ENCODE measurements at regions not wholly inside any gene's neighbourhood (a gene's known extent, or its start where the extent isn't known, plus 50 kb on each side); places are given as distances from the start of the nearest gene placed in this dataset.
A peak's percentile ranks its signal among the peaks of the same experiment; 100 is the strongest.

- no peaks in the 10 kb centered on the region for H3K27me3 ChIP-seq (ENCODE audit: low read depth)
- H3K36me3 ChIP-seq (replicated peaks) = no peaks in the 10 kb centered on the region
- H3K9me3 ChIP-seq = no peaks in the 10 kb centered on the region
- H3K4me3 ChIP-seq = no peak overlapping the region
- H3K4me1 ChIP-seq = no peaks in the 10 kb centered on the region
- no peak for DNase-seq (ENCODE audit: low spot score in 2 of 2)
- in situ Hi-C loops (cut with MboI; ENCODE audit: low sequenced_read_pairs) = no loop called here
Measured at GRCh38 chr14:22003461-22003860, 329.8 kb upstream of the OR4E1 start.

DNA sequence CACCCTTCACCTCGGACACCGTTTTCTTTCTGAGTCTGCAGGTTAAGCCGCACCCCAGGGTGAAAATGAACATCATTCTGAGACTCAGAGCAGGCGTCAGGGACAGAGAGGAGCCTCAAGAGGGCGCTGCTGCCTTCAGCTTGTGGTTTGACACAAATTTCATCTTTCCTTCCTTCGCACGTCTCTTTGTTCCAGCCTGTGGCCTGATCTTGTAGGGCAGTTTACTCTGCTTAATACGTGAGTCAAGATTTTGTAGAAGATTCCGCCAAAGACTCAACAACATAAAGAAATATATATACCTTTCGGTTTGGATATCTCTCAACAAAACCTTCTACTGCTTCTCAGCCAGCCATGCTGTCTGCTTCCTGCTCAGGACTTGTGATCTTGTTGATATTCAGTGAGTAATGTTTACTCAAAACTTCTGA lies 329.3 kb upstream of the OR4E1 start:
- H3K36me3 ChIP-seq (replicated peaks) = no peaks in the 10 kb centered on the region
- peak in 1 of 2 experiments; percentile 45 for DNase-seq (ENCODE audit: low spot score in 2 of 2)
- no peaks in the 10 kb centered on the region for H3K27me3 ChIP-seq (ENCODE audit: low read depth)
- H3K9me3 ChIP-seq = no peaks in the 10 kb centered on the region
- H3K4me3 ChIP-seq = no peak overlapping the region
- H3K4me1 ChIP-seq = no peaks in the 10 kb centered on the region
- in situ Hi-C loops (cut with MboI; ENCODE audit: low sequenced_read_pairs) = no loop called here

DNA sequence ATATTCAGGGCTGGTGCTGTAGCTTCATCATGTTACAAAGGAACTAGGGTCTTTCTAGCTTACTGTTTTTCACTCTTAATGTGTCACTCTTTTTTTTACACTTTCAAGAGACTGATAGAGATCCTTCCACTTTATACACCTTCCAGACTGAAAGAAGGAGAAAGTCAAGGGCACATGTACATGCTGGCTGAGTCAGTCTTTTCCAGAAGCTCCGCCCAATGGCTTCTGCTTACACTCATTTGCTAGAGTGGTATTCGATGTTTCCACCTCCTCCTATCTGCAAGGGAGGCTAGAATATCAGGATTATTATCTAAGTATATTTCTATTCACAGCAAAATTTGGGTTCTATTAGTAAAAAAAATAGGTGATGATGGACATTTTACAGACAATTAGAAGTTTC lies 325.8 kb upstream of the OR4E1 start:
- DNase-seq (ENCODE audit: low spot score in 2 of 2) = no peak
- no peaks in the 10 kb centered on the region for H3K9me3 ChIP-seq
- H3K27me3 ChIP-seq (ENCODE audit: low read depth) = no peaks in the 10 kb centered on the region
- no peaks in the 10 kb centered on the region for H3K36me3 ChIP-seq (replicated peaks)
- no peak overlapping the region for H3K4me3 ChIP-seq
- no peaks in the 10 kb centered on the region for H3K4me1 ChIP-seq
- in situ Hi-C loops (cut with MboI; ENCODE audit: low sequenced_read_pairs) = no loop called here

GRCh38 chr14:21997300-21997699 lies 323.7 kb upstream of the OR4E1 start:
- H3K4me1 ChIP-seq = no peaks in the 10 kb centered on the region
- H3K27me3 ChIP-seq (ENCODE audit: low read depth) = peaks cover 3% of the 10 kb centered on the region; the same call in 1 of the 2 replicates
- H3K4me3 ChIP-seq = no peak overlapping the region
- DNase-seq (ENCODE audit: low spot score in 2 of 2) = peak in 1 of 2 experiments; percentile 11
- in situ Hi-C loops (cut with MboI; ENCODE audit: low sequenced_read_pairs) = no loop called here
- no peaks in the 10 kb centered on the region for H3K9me3 ChIP-seq
- H3K36me3 ChIP-seq (replicated peaks) = no peaks in the 10 kb centered on the region

- H3K9me3 ChIP-seq = no peaks in the 10 kb centered on the region
- peaks cover 3% of the 10 kb centered on the region; the same call in 1 of the 2 replicates for H3K27me3 ChIP-seq (ENCODE audit: low read depth)
- H3K36me3 ChIP-seq (replicated peaks) = no peaks in the 10 kb centered on the region
- in situ Hi-C loops (cut with MboI; ENCODE audit: low sequenced_read_pairs) = no loop called here
- H3K4me3 ChIP-seq = no peak overlapping the region
- DNase-seq (ENCODE audit: low spot score in 2 of 2) = no peak
- H3K4me1 ChIP-seq = no peaks in the 10 kb centered on the region
Measured at GRCh38 chr14:21995332-21995731, 321.7 kb upstream of the OR4E1 start.

DNA sequence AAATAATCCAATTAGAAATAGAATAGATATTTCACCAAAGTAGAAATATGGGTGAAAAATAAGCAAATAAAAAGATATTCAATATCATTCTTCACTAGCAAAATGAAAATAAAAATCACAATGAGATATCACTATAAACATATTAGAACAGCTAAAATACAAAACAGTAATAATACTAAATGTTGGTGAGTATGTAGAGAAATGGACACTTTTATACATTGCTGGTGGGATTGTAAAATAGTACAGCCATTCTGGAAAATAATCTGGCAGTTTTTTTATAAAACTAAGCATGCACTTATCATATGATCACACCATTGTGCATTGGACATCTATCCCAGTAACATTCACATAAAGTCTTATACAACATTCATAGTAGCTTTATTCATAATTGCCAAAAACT lies 320.2 kb upstream of the OR4E1 start:
- in situ Hi-C loops (cut with MboI; ENCODE audit: low sequenced_read_pairs) = no loop called here
- Histone ChIP-seq H3K9me3 (no peaks in the 10 kb centered on the region), H3K4me3 (no peak overlapping the region), H3K36me3 (replicated peaks) (no peaks in the 10 kb centered on the region), H3K27me3 (ENCODE audit: low read depth) (peaks cover 3% of the 10 kb centered on the region; the same call in 1 of the 2 replicates), H3K4me1 (no peaks in the 10 kb centered on the region)
- DNase-seq (ENCODE audit: low spot score in 2 of 2) = no peak

DNA sequence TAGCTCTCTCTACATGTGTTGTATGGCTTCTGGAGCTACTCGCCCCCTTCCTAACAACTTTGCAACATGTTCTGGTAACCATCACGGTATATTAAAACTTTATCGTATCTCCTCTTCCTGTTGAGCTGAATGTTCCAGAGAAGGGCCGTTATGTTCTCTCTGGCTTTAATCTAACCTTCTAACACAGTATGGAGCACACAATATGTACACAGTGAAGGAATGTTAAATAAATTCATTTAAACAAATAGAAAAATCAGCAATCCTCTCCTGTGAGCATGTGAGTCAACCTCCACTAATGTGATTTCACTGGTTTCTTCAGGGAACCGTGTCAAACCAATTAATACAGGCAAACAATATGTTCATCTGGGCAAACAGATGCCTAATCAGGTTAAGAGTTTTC lies 319.5 kb upstream of the OR4E1 start:
- no peak overlapping the region for H3K4me3 ChIP-seq
- peaks cover 3% of the 10 kb centered on the region; the same call in 1 of the 2 replicates for H3K27me3 ChIP-seq (ENCODE audit: low read depth)
- H3K9me3 ChIP-seq = no peaks in the 10 kb centered on the region
- H3K4me1 ChIP-seq = no peaks in the 10 kb centered on the region
- no peaks in the 10 kb centered on the region for H3K36me3 ChIP-seq (replicated peaks)
- in situ Hi-C loops (cut with MboI; ENCODE audit: low sequenced_read_pairs) = no loop called here
- no peak for DNase-seq (ENCODE audit: low spot score in 2 of 2)

DNA sequence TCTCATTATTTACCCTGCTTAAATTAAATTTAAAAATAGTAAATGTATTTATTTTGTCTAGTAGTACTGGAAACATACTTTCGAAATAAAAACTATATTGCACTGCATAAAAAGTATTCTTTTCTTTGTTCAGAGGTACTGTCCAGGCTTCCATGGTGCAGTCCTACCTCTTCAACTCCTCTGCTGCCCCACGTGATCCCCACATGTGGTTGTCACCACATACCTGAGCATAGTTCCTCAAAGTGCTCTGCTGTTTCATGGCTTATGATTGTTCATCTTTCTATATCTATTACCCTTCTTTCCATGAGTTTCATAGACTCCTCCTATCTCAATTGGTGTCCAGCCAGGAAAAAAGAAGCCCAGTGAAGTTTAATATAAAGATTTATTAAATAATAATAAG lies 317.5 kb upstream of the OR4E1 start:
- DNase-seq (ENCODE audit: low spot score in 2 of 2) = no peak
- no peaks in the 10 kb centered on the region for H3K36me3 ChIP-seq (replicated peaks)
- H3K4me1 ChIP-seq = no peaks in the 10 kb centered on the region
- H3K27me3 ChIP-seq (ENCODE audit: low read depth) = peaks cover 3% of the 10 kb centered on the region; the same call in 1 of the 2 replicates
- H3K4me3 ChIP-seq = no peak overlapping the region
- no peaks in the 10 kb centered on the region for H3K9me3 ChIP-seq
- in situ Hi-C loops (cut with MboI; ENCODE audit: low sequenced_read_pairs) = no loop called here

- Histone ChIP-seq H3K4me1 (no peaks in the 10 kb centered on the region), H3K4me3 (no peak overlapping the region), H3K27me3 (ENCODE audit: low read depth) (peaks cover 3% of the 10 kb centered on the region; the same call in 1 of the 2 replicates), H3K36me3 (replicated peaks) (no peaks in the 10 kb centered on the region), H3K9me3 (no peaks in the 10 kb centered on the region)
- peak in 1 of 2 experiments; percentile 6 for DNase-seq (ENCODE audit: low spot score in 2 of 2)
- in situ Hi-C loops (cut with MboI; ENCODE audit: low sequenced_read_pairs) = no loop called here
Measured at GRCh38 chr14:21990116-21990515, 316.5 kb upstream of the OR4E1 start.

DNA sequence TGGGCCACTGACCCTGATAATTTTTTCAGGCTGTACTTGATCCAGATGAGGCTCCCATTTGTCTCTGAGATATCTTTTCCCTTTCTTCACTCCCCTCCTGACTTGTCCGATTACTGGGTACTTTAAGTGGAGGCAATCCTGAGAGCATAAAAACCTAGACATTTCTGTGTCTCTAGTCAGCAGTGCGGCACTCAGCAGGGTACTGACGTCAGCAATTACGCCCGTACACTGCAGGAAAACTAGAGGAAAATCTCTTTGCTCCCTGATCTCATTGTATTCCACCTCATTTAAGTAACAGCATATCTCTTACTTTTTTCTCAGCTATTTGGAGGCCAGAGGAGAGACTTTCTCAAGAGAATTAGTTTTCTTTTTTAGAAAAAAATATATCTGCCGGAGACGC lies 315.5 kb upstream of the OR4E1 start:
- in situ Hi-C loops (cut with MboI; ENCODE audit: low sequenced_read_pairs) = no loop called here
- Histone ChIP-seq H3K4me1 (no peaks in the 10 kb centered on the region), H3K36me3 (replicated peaks) (no peaks in the 10 kb centered on the region), H3K4me3 (no peak overlapping the region), H3K9me3 (no peaks in the 10 kb centered on the region), H3K27me3 (ENCODE audit: low read depth) (peaks cover 3% of the 10 kb centered on the region; the same call in 1 of the 2 replicates)
- DNase-seq (ENCODE audit: low spot score in 2 of 2) = no peak

- no peaks in the 10 kb centered on the region for H3K36me3 ChIP-seq (replicated peaks)
- peaks cover 3% of the 10 kb centered on the region; the same call in 1 of the 2 replicates for H3K27me3 ChIP-seq (ENCODE audit: low read depth)
- DNase-seq (ENCODE audit: low spot score in 2 of 2) = no peak
- in situ Hi-C loops (cut with MboI; ENCODE audit: low sequenced_read_pairs) = no loop called here
- H3K4me3 ChIP-seq = no peak overlapping the region
- no peaks in the 10 kb centered on the region for H3K9me3 ChIP-seq
- no peaks in the 10 kb centered on the region for H3K4me1 ChIP-seq
Measured at GRCh38 chr14:21988413-21988812, 314.8 kb upstream of the OR4E1 start.

GRCh38 chr14:21987937-21988336 lies 314.3 kb upstream of the OR4E1 start:
- Histone ChIP-seq H3K4me1 (no peaks in the 10 kb centered on the region), H3K9me3 (no peaks in the 10 kb centered on the region), H3K36me3 (replicated peaks) (no peaks in the 10 kb centered on the region), H3K27me3 (ENCODE audit: low read depth) (peaks cover 3% of the 10 kb centered on the region; the same call in 1 of the 2 replicates), H3K4me3 (no peak overlapping the region)
- in situ Hi-C loops (cut with MboI; ENCODE audit: low sequenced_read_pairs) = no loop called here
- DNase-seq (ENCODE audit: low spot score in 2 of 2) = peak; percentile 24 to 26

- in situ Hi-C loops (cut with MboI; ENCODE audit: low sequenced_read_pairs) = no loop called here
- no peak for DNase-seq (ENCODE audit: low spot score in 2 of 2)
- no peaks in the 10 kb centered on the region for H3K36me3 ChIP-seq (replicated peaks)
- no peaks in the 10 kb centered on the region for H3K27me3 ChIP-seq (ENCODE audit: low read depth)
- no peak overlapping the region for H3K4me3 ChIP-seq
- no peaks in the 10 kb centered on the region for H3K4me1 ChIP-seq
- no peaks in the 10 kb centered on the region for H3K9me3 ChIP-seq
Measured at GRCh38 chr14:21985081-21985480, 311.5 kb upstream of the OR4E1 start.

DNA sequence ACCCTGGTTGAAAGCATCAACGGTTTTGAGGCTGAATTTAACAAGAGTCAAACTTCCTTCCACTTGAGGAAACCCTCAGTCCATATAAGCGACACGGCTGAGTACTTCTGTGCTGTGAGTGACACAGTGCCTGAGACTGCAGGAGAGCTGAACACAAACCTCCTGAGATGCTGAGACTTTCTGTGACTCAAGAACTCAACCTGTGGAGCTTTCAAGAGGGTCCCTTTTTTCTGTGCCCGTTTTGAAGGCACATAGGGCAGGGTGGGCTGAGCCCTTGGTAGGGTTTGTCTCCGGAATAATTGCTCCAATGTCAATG lies 305.3 kb upstream of the OR4E1 start:
- in situ Hi-C loops (cut with MboI; ENCODE audit: low sequenced_read_pairs) = no loop called here
- H3K4me3 ChIP-seq = no peak overlapping the region
- DNase-seq (ENCODE audit: low spot score in 2 of 2) = no peak
- H3K9me3 ChIP-seq = no peaks in the 10 kb centered on the region
- no peaks in the 10 kb centered on the region for H3K4me1 ChIP-seq
- no peaks in the 10 kb centered on the region for H3K27me3 ChIP-seq (ENCODE audit: low read depth)
- no peaks in the 10 kb centered on the region for H3K36me3 ChIP-seq (replicated peaks)
